HG03103 (cell line): ENCODE measurements at regions not wholly inside any gene's neighbourhood (a gene's known extent, or its start where the extent isn't known, plus 50 kb on each side); places are given as distances from the start of the nearest gene placed in this dataset.

Source experiments
- ATAC-seq: cut with Tn5 transposase; IDR thresholded peaks from one replicate; pipeline ENCODE4 v1.9.1; 2021; ENCODE audit warnings: low read depth; ENCODE audit not compliant: unreplicated experiment

DNA sequence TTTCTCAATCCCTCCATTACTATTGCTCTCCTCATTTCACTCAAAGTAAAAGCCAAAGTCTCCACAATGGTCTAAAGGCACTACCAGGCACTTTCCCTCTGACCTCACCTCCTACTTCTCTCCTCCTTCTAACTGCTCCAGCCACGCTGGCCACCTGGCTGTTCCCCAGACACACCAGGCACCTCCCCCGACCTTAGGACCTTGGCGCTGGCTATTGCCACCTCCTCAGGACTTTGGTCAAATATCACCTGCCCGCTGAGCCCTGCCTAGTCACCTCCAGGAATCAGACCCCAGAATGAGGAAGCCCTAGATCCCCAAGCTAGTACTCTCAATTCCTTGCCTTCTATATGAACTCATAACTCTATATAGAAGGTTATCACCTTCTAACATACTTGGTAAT lies 66.2 kb upstream of the STEAP1B start:
- no peak for ATAC-seq

- ATAC-seq: no peak
These were observed 65.4 kb upstream of the STEAP1B start for GRCh38 chr7:22565315-22565811.

GRCh38 chr7:22564511-22565045 lies 64.6 kb upstream of the STEAP1B start:
- ATAC-seq: no peak

- ATAC-seq: no peak
These were observed 63.7 kb upstream of the STEAP1B start for GRCh38 chr7:22563621-22564241.

- no peak for ATAC-seq
These were observed 63.1 kb upstream of the STEAP1B start for GRCh38 chr7:22563032-22563501.

GRCh38 chr7:22561895-22562593 lies 62.1 kb upstream of the STEAP1B start:
- ATAC-seq: no peak

DNA sequence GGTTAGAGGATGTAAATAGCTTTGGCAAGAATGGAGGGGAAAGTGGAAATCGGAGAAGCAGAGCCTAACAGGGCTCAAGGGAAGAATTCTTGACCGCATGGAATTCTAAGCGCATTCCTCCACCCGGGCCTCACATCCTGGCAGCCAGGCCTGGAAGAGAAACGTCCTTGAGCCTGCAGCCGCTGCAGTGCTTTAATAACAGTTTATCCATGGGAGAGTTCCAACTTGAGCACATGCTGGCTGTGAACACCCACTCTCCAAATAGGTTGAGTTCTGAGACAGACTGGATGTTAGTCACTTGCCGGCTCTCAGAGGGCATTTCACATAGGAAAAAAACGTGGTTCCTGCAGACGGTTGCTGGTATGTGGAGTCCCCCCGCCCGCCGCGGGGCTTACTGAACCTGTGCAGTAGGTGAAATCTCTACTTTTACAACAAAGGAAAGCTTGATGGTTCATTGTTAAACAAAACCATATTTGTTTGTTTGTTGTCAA lies 61.4 kb upstream of the STEAP1B start:
- ATAC-seq: no peak

DNA sequence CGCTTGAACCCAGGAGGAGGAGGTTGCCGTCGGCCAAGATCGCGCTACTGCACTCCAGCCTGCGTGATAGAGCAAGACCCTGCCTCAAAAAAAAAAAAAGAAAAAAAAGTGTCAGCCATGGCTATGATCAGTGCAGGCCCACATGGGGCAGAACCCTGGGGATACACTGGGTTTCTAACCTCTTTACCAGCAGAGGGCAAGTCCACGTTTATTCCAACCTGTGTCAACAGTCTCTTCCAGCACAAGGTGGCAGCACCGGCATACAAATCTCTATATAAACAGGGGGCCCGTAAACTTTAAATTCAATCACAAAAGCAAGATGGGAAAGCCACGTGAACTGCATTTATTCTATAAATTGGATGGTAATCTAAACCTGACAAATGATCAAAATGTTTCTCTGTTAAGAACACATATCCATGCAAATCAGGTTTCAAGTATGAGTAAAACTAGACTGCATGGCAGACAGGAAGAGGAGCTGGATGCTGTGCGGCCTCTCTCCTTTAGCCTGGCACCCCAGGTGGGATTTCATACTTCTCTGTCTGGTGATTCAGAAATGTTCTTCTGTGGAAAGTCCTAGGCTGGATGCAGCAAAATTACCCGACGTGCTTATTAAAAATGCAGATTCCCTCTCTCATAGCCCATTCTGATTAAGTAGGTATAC lies 60.0 kb upstream of the STEAP1B start:
- no peak for ATAC-seq

- ATAC-seq: no peak
These were observed 57.2 kb upstream of the STEAP1B start for GRCh38 chr7:22557167-22557566.

GRCh38 chr7:22555476-22555875 lies 55.5 kb upstream of the STEAP1B start:
- ATAC-seq: no peak

GRCh38 chr7:22554184-22554583 lies 54.2 kb upstream of the STEAP1B start:
- no peak for ATAC-seq

GRCh38 chr7:22551768-22552513 lies 52.0 kb upstream of the STEAP1B start:
- ATAC-seq: peak; percentile 84

- ATAC-seq: no peak
These were observed 50.6 kb upstream of the STEAP1B start for GRCh38 chr7:22550514-22551030.

DNA sequence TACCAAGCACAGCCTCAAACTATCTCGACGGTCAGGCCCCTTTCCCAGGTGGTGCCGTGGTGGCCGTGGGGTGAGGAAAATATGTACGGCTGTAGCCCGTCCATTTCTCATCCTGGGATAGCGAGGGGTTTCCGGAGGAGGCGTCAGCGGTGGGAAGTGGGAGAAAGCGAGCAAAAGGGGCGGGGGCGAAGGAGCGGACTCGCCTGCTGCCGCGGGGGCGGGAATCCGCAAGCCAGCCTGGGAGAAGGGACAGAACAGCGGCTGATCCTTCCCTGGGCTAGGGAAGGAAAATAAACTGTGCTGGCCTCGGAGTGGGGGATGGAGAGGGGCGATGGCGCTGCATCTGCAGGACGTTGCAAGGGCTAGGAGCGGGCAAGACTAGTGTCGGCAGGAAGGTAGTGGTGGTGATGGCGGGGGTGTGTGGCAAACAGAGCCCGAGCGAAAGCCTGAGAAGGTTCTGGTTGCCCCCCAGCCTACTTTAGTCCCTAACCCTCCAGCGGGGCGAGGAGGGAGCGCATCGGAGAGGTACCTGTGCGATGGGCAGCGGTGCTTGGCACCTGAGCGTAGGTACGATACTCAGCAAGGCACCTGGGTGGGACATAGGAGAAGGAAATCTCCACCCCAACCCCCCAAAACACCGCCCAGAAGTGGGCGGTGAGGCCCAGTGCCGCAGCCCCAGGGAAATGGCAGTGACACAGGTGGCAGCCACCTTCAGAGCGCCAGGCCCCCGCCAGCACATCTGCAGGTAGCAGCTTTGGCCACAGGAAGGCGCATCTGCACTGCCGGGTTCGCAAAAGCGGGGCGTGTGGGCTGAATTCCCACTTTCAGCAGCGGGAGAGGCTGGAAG lies 49.9 kb upstream of the STEAP1B start:
- ATAC-seq: no peak
